GM18909 (cell line): ENCODE measurements at regions not wholly inside any gene's neighbourhood (a gene's known extent, or its start where the extent isn't known, plus 50 kb on each side); places are given as distances from the start of the nearest gene placed in this dataset.

Experiments used
- ATAC-seq: cut with Tn5 transposase; IDR thresholded peaks from one replicate; pipeline ENCODE4 v1.9.1; 2021; ENCODE audit warnings: mild to moderate bottlenecking; ENCODE audit not compliant: unreplicated experiment, poor library complexity

- ATAC-seq = no peak
Measured at GRCh38 chr6:125693480-125693879, 56.0 kb upstream of the HEY2 start.

- no peak for ATAC-seq
Measured at GRCh38 chr6:125699591-125699990, 49.8 kb upstream of the HEY2 start.
